ENCODE measurements at regions not wholly inside any gene's neighbourhood (a gene's known extent, or its start where the extent isn't known, plus 50 kb on each side); places are given as distances from the start of the nearest gene placed in this dataset.
A peak's percentile ranks its signal among the peaks of the same experiment; 100 is the strongest.

DNA sequence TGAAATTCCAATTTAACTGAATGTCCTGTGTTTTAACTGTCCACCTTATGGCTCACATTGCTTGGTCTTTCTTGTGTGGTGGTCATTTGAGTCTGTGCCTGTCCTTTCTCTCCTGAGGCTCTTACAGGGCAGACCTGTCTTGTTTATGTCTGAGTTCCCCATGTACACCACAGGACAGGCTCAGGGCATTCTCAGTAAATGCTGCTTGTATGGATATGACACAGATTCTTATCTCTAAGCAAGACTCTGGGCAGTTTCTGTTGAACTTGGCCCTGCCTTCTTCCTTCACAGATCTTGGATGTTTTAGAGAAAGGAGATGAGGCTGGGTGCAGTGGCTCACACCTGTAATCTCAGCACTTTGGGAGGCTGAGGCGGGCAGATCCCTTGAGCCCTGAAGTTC is 159.1 kb upstream of the CSF3R start:
- no peak for DNase-seq

DNA sequence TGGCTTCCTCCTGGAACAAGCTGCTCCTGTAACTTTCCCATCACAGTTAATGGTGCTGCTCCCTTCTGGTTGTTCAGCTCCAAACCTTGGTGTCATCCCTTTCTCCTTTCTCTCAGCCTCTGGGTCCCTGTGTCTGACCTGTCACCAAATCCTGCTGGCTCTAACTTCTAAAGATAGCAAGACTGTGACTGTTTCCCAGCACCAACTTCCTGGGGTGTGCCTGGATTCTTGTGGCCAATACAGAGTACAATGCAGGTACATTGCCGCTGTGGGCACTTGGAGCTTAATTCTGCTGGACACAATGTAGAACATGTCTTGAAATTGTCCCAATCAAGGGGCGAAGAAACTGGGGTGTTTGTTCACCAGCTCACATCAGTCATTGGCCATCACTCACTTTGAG is 156.7 kb upstream of the CSF3R start:
- no peak for DNase-seq

DNA sequence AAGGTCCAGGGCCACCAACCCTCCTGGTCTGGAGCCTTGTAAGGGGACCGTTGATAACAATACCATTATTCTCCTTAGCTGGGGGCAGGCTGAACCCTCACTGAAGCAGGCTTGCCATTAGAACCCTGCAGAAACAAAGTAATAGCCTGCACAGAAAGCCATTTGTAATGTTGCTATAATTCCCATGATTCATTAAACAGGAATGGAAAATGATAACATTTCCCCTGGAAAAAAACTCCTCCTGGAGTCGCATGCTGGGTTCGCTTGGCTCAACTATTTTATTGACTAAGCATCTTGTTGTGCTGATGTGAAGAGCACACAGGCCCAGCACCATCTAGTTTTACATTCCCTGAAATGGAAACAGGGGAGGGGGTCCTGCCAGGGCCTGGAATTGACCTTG is 155.6 kb upstream of the CSF3R start:
- DNase-seq: no peak

DNA sequence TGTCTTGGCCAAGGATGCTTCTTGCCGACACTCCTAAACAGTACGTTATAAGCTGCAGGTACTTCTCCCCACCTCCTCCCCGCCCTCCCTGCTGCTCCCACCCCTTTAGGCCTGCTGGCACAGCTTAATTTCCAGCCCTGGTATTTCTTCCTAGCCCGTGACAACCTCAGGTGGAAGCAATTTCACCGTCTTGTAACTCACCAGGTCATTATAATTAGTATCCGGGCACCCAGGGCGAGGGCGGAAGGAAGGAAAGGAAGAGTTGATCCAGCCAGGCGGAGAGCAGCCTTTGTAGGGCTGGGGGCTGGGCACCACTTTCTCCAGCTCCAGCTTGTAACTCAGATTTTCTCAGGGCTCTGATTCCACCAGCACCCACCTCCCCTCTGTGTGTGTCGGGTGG is 153.5 kb upstream of the CSF3R start:
- no peak for DNase-seq

DNA sequence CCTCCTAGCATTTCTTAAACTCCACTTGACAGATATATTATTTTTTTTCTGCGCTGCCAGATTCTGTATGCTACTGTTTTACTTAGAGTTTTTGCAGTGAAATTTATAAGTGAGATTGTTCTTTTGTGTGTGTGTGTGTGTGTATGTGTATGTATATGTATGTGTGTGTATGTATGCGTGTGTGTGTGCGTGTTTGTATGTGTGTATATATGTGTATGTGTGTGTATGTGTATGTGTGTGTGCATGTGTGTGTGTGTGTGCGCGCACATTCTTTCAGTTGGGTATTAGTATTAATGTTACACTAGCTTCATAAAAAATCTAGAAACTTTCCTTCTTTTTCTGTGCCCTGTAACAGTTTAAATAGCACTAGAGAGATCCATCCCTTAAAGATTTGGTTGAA is 152.6 kb upstream of the CSF3R start:
- DNase-seq: no peak

DNA sequence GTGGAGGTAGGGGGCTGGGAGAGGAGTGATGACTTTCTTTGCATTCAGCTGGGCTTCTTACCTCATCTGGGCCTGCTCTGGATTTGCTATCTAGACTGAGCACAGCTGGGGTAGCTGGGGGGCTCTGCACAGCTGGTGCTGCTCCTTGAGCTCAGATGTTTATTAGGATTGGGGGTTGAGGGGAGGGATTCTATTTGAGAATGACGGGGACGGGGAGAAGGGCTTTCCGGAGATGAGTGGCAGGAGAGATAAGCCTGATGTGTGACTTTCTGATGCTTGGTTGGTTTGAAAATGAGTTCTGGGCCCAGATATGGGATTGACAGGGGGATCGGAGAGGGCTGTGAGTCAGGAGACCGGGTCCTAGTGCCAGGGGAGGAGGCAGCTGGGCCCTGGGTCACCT is 146.1 kb upstream of the CSF3R start:
- no peak for DNase-seq

DNA sequence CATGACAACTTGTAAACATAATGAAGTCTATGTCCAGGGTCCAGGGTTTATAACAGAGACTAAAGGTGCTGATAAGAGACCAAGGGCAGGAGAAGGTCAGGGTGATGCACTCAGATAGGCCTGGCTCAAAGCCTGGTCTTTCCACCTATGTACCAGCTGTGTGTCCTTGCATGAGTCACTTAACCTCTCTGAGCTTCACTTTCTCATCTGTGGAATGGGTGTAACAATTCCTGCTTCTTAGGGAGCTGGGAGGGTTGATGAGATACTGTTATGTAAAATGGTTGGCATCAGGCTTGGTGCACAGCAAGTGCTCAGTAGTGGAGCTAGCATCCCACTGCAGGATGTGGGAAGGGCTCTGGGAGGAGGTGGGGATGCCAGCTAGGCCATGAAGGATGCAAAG is 143.7 kb upstream of the CSF3R start:
- no peak for DNase-seq

DNA sequence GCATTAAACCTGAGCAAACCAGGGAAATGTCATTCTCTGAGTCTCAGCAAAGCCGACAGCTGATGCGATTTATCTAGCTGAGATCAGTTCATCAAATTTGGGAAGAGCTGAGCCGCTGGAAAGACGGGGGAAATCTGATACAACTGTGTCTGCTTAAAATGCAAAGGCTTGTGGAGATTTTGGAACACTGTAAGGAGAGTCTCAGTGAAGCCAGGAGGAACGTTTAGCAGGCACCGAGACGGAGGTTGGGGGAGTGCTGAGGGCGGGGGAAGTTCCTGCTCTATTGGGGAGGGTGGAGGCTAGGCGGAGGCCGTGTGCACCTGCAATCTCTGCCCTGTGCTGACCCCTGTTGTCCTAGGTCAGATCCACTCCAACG is 143.2 kb upstream of the CSF3R start:
- DNase-seq: no peak

DNA sequence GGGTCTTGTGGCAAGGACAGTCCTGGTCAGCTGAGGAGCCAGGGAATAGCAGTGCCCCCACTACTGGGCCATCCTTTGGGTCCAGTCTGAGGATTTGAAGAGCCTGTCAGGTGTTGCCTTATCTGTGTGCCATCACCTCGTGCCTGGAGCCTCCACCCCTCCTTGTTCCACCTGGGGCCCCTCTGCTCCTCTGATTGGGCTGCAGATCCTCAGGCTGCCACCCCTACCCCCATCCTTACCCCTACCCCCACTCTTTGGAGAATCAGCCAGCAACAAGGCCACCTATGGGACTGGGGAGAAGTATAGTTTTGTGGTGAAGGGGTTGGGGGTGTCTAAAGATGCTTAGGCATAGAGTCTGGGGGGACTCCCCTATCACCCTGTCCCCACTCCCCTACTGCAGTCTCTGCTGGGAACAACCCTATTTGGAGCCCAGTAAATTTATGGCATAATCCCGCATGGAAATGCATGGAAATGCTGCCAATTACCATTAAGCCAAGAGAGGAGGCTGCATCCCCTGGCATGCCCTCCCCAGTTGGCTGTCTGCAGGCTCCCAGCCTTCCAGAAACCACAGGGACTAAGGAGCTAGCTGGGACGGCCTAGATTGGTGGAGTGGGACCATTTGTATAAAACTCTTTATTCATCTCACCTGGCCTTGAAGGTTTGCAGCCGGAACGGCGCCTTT is 142.7 kb upstream of the CSF3R start:
- no peak for DNase-seq

DNA sequence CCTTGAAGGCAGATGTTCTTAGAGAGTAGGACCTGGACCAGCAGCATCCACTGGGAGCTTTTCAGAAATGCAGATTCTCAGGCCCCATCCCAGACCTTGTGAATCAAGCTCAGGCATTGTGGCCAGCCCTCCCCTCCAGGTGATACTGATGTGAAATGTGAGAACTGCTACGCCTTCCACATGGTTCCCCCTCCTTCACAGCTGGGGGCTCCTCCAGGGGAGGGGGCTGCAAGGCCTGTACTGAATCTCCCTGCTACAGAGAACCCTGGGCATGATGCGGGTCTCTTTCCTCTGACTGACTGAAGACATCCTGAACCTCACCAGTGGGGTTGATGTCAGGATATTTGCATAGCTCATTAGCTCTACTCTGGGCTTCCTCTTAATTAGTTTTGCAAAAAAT is 141.8 kb upstream of the CSF3R start:
- no peak for DNase-seq

DNA sequence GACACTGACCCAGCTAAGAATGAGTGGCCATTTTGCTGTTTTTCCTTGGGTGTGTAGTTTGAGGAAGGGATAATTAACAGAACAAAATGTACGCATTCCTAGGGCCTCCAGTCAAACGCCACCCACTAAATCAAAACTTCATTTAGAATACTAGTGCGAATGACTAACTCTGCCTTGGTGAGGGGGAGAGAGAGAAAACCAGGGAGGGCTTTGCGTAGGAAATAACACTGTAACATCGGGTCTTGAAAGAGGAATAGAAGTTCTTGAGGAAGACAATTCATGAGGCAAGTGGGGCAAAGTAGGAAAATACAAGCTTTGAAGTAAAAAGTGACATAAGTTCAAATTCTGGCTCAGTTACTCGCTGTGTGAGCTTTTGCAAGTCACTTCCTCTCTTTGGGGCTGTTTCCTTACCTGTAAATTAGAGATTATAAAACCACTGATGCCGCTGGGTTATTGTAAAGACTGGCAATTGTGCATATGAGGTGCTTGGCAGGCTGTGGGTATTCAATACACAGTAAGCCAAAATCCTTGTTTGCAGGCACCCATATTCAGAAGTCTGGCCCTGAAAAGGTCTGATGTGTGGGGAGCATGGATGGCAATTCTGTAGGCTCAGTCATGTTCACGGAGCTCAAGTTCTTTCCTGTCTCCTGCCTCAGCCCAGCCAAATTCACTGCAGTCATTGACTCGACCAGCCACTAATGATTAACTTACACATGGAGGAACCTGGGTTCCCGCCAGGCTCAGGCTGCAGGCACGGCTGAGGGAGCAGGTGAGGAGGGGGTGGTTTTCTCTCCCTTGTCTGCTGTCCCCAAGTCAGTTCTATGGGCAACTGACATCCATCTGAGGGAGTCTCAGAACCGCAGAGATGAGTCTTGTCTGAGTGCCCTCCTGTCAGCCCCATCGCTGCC is 140.3 kb upstream of the CSF3R start:
- DNase-seq: no peak

DNA sequence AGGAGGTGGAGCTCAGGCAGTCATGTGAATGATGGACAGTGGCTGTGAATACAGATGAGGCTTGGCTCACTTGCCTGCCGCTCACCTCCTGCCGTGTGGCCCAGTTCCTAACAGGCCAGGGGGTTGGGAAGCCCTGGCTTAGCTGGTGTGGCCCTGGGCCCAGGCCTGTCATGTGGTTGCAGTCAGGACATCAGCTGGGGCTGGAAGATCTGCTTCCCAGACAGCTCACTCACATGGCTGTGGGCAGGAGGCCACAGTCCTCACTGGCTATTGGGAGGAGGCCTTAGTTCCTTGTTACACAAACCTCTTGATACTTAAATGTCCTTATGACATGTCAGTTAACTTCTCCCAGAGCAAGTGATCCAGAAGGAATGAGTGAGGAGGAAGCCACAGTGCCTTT is 138.8 kb upstream of the CSF3R start:
- no peak for DNase-seq

DNA sequence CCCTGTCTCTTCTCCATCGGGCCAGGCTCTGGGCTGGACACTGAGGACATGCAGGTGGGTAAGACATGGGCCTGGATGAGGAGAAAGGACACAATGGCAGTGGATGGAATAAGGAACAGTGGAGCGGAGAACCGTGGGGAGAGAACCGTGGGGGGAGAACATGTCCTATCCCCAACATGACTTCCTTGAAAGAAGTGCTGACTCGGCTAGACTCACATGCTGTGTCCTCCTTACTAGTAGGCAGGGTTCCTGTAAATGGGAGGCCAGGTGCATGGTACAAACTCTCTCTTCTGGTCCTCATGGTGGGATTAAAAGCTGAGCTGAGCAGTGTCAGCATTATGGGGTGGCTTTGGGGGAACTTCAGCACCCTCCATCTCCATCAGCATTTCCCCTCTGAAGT is 137.4 kb upstream of the CSF3R start:
- no peak for DNase-seq

DNA sequence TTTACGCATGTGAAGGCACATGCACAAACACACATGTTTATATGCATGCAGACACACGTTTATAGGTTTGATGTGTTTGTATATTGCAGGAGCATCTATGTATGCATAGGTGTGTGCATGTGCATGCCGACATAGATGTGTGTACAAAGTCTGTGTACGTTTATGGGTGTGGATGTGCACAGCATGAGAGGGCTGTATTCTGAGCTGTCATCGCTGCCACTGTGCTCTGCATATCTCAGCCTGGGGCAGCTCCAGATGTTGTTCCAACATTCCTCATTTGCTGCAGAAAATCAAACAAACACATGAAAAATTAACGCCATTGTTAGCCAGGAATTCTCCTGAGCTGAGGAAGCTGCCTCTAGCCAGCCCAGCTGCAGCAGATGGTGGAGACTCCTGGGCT is 132.3 kb upstream of the CSF3R start:
- DNase-seq: no peak

DNA sequence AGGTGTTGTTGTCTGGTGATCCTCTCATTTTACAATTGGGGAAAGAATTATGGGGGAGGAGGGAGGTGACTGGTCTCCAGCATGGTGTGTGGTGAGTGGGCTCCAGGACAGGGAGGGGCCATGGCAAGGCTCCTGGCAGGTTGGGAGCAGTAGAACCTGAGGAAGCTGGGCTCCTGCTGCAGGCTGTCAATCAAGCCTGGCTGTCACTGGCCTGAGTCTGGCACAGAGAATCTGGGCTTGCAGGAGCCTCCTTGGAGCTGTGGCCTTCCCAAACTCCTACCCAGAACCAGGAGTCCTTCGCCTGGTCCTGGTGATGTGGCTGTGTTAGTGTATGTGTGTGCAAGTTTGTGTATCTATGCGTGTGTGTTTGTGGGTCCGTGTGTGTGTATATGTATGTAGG is 131.9 kb upstream of the CSF3R start:
- no peak for DNase-seq

DNA sequence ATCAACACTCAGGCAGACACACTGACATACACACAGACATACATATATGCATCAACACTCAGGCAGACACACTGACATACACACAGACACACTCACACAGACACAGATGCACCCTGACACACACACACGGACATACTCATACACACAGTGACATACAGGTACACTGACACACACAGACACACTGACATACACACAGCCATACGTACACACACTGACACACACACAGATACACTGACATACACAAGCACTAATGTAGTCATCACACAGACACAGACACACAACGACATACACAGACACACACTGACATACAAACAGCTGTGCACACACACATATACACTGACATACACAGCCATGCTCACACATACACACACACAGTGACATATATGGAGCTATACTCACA is 131.0 kb upstream of the CSF3R start:
- no peak for DNase-seq

DNA sequence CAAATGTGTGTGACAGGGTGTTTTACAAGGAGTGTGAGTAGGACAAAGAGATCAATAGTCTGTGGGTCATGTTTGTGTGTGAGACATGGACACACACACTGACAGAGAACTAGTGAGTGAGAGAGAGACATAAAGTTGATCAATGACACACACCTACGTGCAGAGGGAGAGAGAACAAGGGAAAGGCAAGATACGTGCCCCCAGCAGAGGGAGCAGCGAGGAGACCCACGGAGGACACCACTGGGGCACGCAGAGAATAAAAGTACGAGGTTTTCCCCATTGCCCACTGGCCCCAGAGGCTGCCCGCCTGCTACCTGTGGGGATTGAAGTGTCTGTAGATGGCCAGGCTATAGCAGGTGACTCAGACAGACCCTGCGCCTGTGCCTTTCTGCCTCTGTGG is 130.2 kb upstream of the CSF3R start:
- DNase-seq: no peak

DNA sequence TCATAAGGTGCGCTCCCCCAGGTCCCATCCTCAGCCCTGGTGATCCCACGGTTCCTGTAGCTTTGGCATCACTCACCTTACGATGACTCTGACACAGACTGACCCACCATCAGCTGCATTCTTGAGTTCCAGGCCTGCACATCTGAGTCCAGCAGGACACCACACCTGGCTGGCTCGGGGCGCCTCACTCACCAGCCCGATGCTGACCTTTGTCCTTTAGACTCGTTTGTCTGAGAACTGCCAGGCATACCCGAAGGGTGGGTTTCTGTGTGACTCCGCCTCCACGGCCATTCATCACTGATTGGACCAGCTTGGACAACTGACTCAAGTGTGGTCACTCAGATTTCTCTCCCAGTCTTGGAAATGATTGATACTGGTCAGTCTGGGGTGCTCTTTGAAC is 129.4 kb upstream of the CSF3R start:
- no peak for DNase-seq

DNA sequence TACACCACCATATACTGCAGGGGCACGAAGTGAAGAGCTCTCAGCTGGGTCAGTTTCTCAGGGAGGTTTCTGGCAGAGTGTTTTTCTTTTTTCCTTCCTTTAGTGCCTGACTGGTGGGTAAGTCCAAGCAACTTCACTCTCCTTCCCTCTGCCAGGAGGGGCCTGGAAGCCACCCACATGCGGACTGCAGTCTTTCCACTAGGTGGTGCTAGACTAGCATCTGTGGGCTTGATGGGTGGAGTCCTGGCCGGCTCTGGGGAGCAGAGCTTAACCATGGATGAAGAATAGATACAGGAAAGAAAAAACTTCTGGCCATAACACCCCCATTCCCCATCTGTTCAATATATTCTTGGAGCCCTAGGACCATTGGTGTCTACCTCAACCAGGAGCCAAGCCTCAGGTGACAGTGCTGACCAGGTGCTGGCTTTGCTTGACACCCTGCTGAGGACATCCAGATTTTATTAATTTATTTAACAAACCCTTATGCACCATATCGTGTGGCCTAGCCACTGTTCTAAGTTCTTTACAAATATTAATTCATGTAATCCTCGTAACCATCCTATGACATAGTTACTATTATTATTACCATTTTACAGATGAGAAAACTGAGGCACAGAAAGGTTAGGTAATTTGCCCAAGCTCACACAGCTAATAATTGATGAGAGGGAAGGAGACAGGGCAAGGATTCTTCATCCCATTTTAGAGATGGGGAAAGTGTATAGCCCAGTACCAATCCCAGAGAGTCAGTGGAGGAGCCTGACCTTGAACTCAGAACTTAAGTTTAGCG is 126.7 kb upstream of the CSF3R start:
- DNase-seq: peak; percentile 55

DNA sequence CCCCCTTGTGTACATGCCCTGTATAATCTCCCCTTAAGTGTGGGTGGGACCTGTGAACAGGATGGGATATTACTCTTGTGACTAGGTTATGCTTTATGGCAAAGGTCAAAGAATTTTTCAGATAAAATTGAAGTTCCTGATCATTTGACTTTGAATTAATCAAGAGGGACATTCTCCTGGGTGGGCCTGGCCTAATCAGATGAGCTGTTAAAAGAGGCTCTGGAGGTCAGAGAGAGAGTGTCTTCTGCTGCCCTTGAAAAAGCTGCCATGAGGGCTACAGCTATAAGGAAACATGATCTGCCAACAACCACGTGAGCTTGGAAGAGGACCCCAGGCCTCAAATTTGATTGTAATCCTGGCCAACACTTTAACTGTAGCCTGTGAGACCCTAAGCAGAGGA is 125.6 kb upstream of the CSF3R start:
- DNase-seq: no peak

DNA sequence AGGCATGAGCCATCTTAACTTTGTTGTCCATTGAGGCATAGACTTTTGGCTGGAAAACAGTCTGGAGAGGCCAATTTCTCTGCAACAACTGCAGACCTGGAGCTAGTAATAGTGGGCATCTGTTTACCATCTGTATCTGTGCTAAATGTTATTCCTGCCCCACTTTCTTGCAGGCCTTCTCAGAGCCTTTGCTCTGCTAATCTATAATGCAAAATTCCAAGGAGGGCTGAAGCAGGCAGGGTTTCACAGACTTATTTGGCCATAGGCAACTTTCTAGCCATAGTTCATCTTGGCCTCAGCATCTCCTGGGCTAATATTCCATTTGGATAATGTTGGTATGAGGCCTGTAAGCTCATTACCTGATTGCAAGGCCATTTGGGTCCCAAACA is 124.5 kb upstream of the CSF3R start:
- no peak for DNase-seq

DNA sequence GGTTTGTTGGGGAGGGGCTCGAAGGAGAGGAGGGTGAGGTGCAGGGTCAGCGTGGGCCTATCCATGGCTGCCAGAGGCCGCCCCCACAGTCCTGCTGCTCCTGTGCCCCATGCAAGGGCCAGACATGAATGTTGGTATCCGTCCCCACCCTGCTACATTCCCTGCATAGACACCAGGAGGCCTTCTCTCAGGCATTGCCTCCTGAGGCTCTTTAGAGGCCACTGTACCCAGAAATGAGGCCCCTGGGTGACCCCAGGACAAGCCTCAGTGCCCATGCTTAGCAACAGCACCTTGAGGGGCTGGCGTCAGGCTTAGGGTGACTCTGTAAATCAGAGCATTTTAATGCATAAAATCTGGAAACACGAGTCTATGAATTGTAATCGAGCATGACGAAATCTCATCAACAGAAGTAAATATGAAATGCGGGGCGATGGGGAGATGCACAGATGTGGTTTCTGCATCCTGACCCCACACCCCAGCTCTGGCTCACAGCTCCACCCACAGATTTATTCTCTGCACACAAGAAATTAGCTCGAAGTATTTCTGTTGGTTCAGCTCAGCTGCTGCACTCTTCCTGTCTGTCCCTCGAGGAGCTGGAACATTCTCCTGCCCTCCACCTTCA is 124.0 kb upstream of the CSF3R start:
- DNase-seq: no peak

DNA sequence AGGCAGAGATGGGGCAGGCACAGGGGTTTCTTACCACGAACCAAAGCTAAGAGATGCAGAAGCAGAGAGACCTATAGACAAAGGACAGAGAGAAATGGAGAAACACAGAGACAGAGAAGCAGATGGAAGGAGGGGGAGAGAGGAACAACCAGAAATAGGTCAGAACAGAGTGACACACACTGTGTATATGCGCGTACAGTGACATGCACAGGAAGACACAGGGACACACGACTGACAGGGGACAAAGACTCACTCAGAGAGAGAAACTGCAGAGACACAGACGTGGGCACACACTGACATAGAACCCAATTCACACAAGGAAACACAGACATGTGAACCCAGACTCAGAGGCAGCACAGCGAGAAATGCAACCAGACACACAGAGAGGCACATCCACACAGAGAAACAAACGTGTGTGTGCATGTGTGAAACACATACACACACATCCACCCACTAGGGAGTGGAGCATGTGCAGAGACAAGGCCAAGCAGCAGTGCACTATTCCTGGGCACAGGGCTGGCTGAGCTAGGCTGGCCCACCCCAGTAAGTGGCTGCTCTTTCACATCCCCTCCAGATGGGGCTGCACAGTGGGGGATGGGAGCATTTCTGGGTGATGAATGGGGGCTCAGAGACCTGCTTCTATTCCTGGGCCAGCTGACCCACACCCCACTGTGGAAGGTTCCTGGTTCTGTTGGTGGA is 123.4 kb upstream of the CSF3R start:
- DNase-seq: no peak
